CD8-positive, alpha-beta memory T cell (primary cell): ENCODE measurements at regions not wholly inside any gene's neighbourhood (a gene's known extent, or its start where the extent isn't known, plus 50 kb on each side); places are given as distances from the start of the nearest gene placed in this dataset.

Experiments used
- CTCF ChIA-PET: fragments of 350-600 bp; sonication (Branson Sonifier 250); formaldehyde crosslinking; loops from one replicate; lab custom pipeline; 2021; ENCODE audit warnings: antibody characterized with exemption; lab: Charles Lee
- POLR2A ChIA-PET: fragments of 350-600 bp; sonication (Branson Sonifier 250); formaldehyde crosslinking; loops from one replicate; lab custom pipeline; 2021; ENCODE audit warnings: antibody characterized with exemption; lab: Charles Lee
- DNase-seq, 5 donors: peaks; one replicate each; pipeline versions ENCODE4 v3.0.0 to v3.0.0-alpha.2; 2020 to 2022; ENCODE audit warnings: mixed read lengths in 1 of 5
- H3K27ac ChIP-seq: one replicate; pipeline ENCODE4 v1.7.0; 2013; ENCODE audit warnings: low read depth, mild to moderate bottlenecking, low read length, moderate library complexity
- H3K27me3 ChIP-seq: 2 replicates; pipeline ENCODE4 v1.7.0; 2013; ENCODE audit warnings: low read length, mild to moderate bottlenecking; ENCODE audit not compliant: insufficient read depth, poor library complexity, severe bottlenecking
- H3K36me3 ChIP-seq: 2 replicates; pipeline ENCODE4 v1.7.0; 2013; ENCODE audit warnings: mild to moderate bottlenecking, low read length, moderate library complexity; ENCODE audit not compliant: insufficient read depth
- H3K4me1 ChIP-seq: 2 replicates; pipeline ENCODE4 v1.7.0; 2013; ENCODE audit warnings: mild to moderate bottlenecking, low read length, moderate library complexity; ENCODE audit not compliant: insufficient read depth
- H3K4me3 ChIP-seq: 2 replicates; pipeline ENCODE4 v1.7.0; 2013; ENCODE audit warnings: mild to moderate bottlenecking, low read length
- H3K9me3 ChIP-seq: 2 replicates; pipeline ENCODE4 v1.7.0; 2013; ENCODE audit warnings: mild to moderate bottlenecking, low read length
- H3K27ac Mint-ChIP-seq, 8 donors: one replicate each; pipeline ENCODE4 v1.8.0; 2020 to 2021; ENCODE audit warnings: mixed read lengths in 8 of 8, mild to moderate bottlenecking in 6 of 8, inconsistent platforms in 3 of 8, moderate library complexity in 3 of 8
- H3K27me3 Mint-ChIP-seq, 2 donors: one replicate each; pipeline ENCODE4 v1.8.0; 2020 to 2021; ENCODE audit warnings: mixed read lengths in 2 of 2, mild to moderate bottlenecking in 1 of 2, moderate library complexity in 1 of 2
- H3K36me3 Mint-ChIP-seq, 3 donors: one replicate each; pipeline ENCODE4 v1.8.0; 2020 to 2021; ENCODE audit warnings: mixed read lengths in 3 of 3, inconsistent platforms in 1 of 3, mild to moderate bottlenecking in 1 of 3
- H3K4me1 Mint-ChIP-seq, 3 donors: one replicate each; pipeline ENCODE4 v1.8.0; 2020 to 2021; ENCODE audit warnings: mixed read lengths in 3 of 3, inconsistent platforms in 1 of 3, mild to moderate bottlenecking in 1 of 3
- H3K4me3 Mint-ChIP-seq, 7 donors: one replicate each; pipeline ENCODE4 v1.8.0; 2020 to 2021; ENCODE audit warnings: mixed read lengths in 7 of 7, mild to moderate bottlenecking in 6 of 7, moderate library complexity in 4 of 7, inconsistent platforms in 2 of 7
- H3K9me3 Mint-ChIP-seq, 5 donors: one replicate each; pipeline ENCODE4 v1.8.0; 2020 to 2022; ENCODE audit warnings: mixed read lengths in 5 of 5, mild to moderate bottlenecking in 3 of 5, moderate library complexity in 2 of 5, inconsistent platforms in 1 of 5

DNA sequence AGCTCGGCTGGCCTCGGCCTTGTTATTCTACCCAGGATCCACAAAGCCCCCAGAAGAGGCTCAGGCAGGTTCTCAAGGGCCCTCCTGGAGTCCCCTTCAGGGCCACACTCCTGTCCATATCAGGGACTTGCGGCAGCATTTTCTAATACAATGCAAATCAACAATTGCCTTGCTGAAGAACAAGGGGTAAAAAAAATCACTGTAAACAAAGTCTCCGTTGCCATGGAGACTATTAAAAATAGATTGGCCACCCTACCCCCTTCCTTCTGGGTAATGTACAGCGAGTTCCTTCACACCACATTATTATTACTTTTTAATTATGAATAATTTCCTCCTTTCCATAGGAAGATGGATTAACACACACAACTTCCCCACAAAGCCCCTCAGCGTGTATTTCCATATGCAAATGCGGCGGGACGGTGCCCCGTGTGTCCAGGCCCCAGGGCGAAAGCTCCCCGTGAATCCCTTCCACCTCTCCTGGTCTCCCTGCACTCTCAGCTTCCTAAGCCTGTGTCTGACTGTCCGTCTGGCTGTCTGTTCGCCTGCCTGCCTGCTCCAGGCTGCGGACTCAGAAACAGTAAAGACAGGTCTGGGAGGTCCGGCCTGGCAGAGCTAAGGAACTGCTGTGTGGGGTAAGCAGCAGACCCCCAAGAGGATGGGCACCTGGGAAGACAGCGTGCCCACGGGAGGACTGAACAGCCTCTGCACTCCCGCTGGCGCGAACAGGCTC, 196.6 kb downstream of the RBFOX3 start:
- Histone ChIP-seq H3K4me3 (no peak overlapping the region), H3K27ac (no peak overlapping the region), H3K27me3 (no peaks in the 10 kb centered on the region), H3K4me1 (no peaks in the 10 kb centered on the region), H3K9me3 (no peaks in the 10 kb centered on the region), H3K36me3 (no peaks in the 10 kb centered on the region)
- Mint-ChIP-seq H3K4me3 (no peak overlapping the region), H3K9me3 (no peaks in the 10 kb centered on the region), H3K27me3 (peaks cover 10 to 31% of the 10 kb centered on the region in 2 donors), H3K36me3 (no peaks in the 10 kb centered on the region), H3K27ac (no peak overlapping the region), H3K4me1 (no peaks in the 10 kb centered on the region)
- ChIA-PET CTCF (no interaction called here), POLR2A (interaction anchor here (0.5 kb wide), 1 partner anchor 239 kb away, joined by 9 read pairs; no protein-coding TSS in a partner anchor)
- no peak for DNase-seq

DNA sequence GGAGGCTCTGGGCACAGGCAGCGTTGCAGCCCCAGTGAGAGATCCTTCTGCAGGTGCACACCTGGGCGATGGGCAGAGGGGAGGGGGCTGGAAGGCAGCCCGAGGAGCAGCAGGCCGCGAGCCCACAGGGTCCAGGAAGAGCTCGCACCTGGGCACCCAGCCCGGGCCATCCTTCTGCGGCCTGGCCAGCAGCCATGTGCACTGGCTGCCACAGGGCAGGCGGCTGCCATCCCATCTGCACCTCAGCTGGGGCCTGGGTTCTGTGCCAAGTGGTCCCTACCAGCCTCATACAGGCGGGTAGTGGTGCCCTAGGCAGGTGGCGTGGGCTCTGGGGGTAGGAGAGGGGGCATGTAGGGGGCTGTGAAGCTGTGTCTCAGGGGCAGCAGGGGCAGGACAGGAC, 197.2 kb downstream of the RBFOX3 start:
- H3K36me3 Mint-ChIP-seq: no peaks in the 10 kb centered on the region
- no peak for DNase-seq
- no peaks in the 10 kb centered on the region for H3K36me3 ChIP-seq
- no peaks in the 10 kb centered on the region for H3K27me3 ChIP-seq
- H3K4me1 ChIP-seq: no peaks in the 10 kb centered on the region
- POLR2A ChIA-PET: interaction anchor here (0.5 kb wide), 1 partner anchor 240 kb away, joined by 9 read pairs; no protein-coding TSS in a partner anchor
- H3K27ac ChIP-seq: no peak overlapping the region
- H3K9me3 ChIP-seq: no peaks in the 10 kb centered on the region
- H3K9me3 Mint-ChIP-seq: no peaks in the 10 kb centered on the region
- peaks cover 13 to 36% of the 10 kb centered on the region in 2 donors for H3K27me3 Mint-ChIP-seq
- H3K4me3 ChIP-seq: no peak overlapping the region
- no peak overlapping the region for H3K27ac Mint-ChIP-seq
- CTCF ChIA-PET: no interaction called here
- H3K4me3 Mint-ChIP-seq: no peak overlapping the region
- H3K4me1 Mint-ChIP-seq: no peaks in the 10 kb centered on the region

DNA sequence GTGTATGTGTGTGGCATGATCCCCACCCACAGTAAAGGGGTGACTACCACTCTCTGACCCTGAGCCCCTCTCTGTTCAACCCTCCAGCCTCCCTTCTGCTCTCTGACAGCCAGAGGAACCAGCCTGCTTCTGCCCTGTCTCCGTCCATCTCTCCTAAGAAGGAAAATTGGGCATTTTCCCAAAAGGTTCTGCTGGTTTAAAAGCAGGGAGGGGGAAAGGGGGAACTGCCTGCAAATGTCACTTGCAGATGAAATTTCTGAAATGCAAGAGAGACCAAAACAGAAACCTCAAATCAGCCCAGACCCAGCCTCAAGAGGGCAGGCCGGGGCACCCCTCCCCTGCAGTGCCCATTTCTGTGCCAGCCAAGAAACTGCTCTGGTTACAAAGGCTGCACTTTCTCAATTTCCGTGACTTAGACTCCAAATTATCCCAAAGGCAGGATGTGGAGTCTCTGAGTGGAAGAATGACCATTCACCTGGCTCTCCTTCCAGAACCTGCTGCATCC, 197.9 kb downstream of the RBFOX3 start:
- Mint-ChIP-seq H3K4me1 (no peaks in the 10 kb centered on the region), H3K36me3 (no peaks in the 10 kb centered on the region), H3K27me3 (peaks cover 12 to 34% of the 10 kb centered on the region in 2 donors), H3K27ac (no peak overlapping the region), H3K9me3 (peaks cover 0 to 1% (median 0%) of the 10 kb centered on the region in 5 donors), H3K4me3 (no peak overlapping the region)
- Histone ChIP-seq H3K4me3 (no peak overlapping the region), H3K4me1 (no peaks in the 10 kb centered on the region), H3K27me3 (no peaks in the 10 kb centered on the region), H3K36me3 (no peaks in the 10 kb centered on the region), H3K27ac (no peak overlapping the region), H3K9me3 (no peaks in the 10 kb centered on the region)
- no peak for DNase-seq
- POLR2A ChIA-PET: no interaction called here
- CTCF ChIA-PET: no interaction called here

DNA sequence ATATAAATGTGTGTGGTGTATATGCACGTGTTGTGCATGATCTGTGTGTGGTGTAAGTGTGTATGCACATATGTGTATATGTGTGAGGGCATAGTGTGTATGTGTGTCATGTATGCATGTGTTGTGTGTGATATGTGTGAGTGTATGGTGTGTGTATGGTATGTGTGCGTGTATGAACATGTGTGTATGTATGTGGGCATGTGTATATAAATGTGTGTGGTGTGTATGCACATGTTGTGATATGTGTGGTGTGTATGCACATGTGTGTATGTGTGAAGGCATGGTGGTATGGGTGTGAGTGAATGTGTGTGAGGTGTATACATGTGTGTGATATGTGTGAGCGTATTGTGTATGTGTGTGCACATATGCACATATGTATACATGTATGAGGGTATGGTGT, 198.7 kb downstream of the RBFOX3 start:
- no peak overlapping the region for H3K4me3 Mint-ChIP-seq

DNA sequence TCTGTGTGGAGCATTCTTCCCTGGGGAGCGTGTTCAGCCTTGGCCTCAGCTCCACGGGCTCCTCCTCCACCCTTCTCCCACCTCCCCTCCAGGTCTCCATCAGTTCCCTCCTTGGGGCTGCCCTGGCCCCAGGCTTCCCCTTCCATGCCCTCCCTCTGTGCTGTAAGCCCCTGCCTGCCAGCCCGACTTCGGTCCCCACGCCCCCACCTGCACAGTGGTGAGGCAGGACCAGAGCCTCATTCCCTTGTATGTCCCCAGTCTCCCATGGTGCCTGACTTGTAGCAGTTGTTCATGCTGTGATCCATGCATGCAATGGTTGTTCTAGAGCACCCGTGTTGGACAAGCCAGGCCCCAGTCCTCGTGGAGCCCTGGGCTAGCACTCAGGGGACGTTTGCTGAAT, 199.4 kb downstream of the RBFOX3 start:
- no peaks in the 10 kb centered on the region for H3K4me1 ChIP-seq
- H3K27ac Mint-ChIP-seq: no peak overlapping the region
- no peak overlapping the region for H3K4me3 ChIP-seq
- H3K27ac ChIP-seq: no peak overlapping the region
- no peaks in the 10 kb centered on the region for H3K27me3 ChIP-seq
- H3K36me3 ChIP-seq: no peaks in the 10 kb centered on the region
- H3K4me3 Mint-ChIP-seq: no peak overlapping the region
- H3K9me3 ChIP-seq: no peaks in the 10 kb centered on the region
- ChIA-PET CTCF (interaction anchor here (1.0 kb wide), 1 partner anchor 10 kb away, joined by 3 read pairs; no protein-coding TSS in a partner anchor), POLR2A (no interaction called here)
- H3K36me3 Mint-ChIP-seq: no peaks in the 10 kb centered on the region
- H3K27me3 Mint-ChIP-seq: peaks cover 20 to 37% of the 10 kb centered on the region in 2 donors
- DNase-seq: no peak
- H3K9me3 Mint-ChIP-seq: peaks cover 0 to 2% (median 0%) of the 10 kb centered on the region in 5 donors
- H3K4me1 Mint-ChIP-seq: no peaks in the 10 kb centered on the region

More for the DNA sequence above, 198.7 kb downstream of the RBFOX3 start:
- H3K36me3 Mint-ChIP-seq: no peaks in the 10 kb centered on the region
- H3K9me3 Mint-ChIP-seq: peaks cover 0 to 2% (median 0%) of the 10 kb centered on the region in 5 donors
- H3K4me3 ChIP-seq: no peak overlapping the region
- H3K9me3 ChIP-seq: no peaks in the 10 kb centered on the region
- POLR2A ChIA-PET: no interaction called here
- H3K4me1 Mint-ChIP-seq: no peaks in the 10 kb centered on the region
- H3K4me1 ChIP-seq: no peaks in the 10 kb centered on the region
- no peaks in the 10 kb centered on the region for H3K27me3 ChIP-seq
- DNase-seq: no peak
- no peaks in the 10 kb centered on the region for H3K36me3 ChIP-seq
- CTCF ChIA-PET: no interaction called here
- H3K27ac Mint-ChIP-seq: no peak overlapping the region
- no peak overlapping the region for H3K27ac ChIP-seq
- peaks cover 15 to 34% of the 10 kb centered on the region in 2 donors for H3K27me3 Mint-ChIP-seq

DNA sequence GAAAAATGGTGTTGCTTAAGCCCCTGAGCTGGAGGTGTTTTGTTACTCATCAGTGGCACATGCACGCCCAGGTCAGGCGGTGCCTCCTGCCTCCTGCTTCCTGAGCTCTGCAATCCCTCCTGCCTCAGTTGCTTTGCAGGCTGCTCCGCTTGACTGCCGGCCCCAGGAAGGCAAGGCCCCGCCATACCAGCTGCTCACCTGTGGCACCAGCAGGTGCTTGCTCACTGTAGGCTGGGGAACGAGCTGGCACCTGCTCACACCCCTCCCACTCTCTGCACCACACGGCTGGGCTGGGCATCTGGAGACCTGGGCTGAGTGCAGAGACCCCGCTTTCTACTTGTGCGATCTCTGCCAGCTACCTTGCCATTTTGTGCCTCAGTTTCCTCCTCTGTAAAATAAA, 200.2 kb downstream of the RBFOX3 start:
- Mint-ChIP-seq H3K36me3 (no peaks in the 10 kb centered on the region), H3K27me3 (peaks cover 26 to 41% of the 10 kb centered on the region in 2 donors), H3K4me3 (no peak overlapping the region), H3K9me3 (peaks cover 0 to 2% (median 0%) of the 10 kb centered on the region in 5 donors), H3K27ac (no peak overlapping the region), H3K4me1 (no peaks in the 10 kb centered on the region)
- Histone ChIP-seq H3K4me3 (no peak overlapping the region), H3K36me3 (no peaks in the 10 kb centered on the region), H3K4me1 (no peaks in the 10 kb centered on the region), H3K27me3 (no peaks in the 10 kb centered on the region), H3K9me3 (no peaks in the 10 kb centered on the region), H3K27ac (no peak overlapping the region)
- no peak for DNase-seq
- POLR2A ChIA-PET: no interaction called here
- CTCF ChIA-PET: interaction anchor here (1.0 kb wide), 1 partner anchor 10 kb away, joined by 3 read pairs; no protein-coding TSS in a partner anchor

DNA sequence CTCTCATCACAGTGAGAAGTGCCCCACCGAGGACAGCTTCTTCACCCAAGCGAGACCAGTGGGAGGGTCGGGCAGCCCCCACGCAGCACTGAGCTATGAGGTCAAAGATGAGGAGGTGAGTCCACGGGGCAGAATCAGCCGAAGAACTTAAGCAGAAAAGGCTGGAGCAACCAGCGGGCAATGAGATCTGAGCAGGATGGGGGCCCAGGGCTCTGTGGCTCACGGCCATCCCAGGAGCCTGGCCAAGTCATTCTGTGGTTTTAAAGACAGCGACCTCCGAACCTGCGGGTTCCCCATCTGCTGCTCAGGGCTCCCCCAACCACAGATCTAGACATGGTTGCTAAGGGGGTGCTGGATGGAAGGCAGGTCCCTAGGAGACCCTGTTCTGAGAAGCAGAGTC, 202.6 kb downstream of the RBFOX3 start:
- H3K27ac Mint-ChIP-seq: no peak overlapping the region
- DNase-seq: no peak
- Histone ChIP-seq H3K9me3 (no peaks in the 10 kb centered on the region), H3K27ac (no peak overlapping the region), H3K4me3 (no peak overlapping the region), H3K4me1 (no peaks in the 10 kb centered on the region), H3K27me3 (no peaks in the 10 kb centered on the region), H3K36me3 (no peaks in the 10 kb centered on the region)
- ChIA-PET CTCF (interaction anchor here (1.5 kb wide), 1 partner anchor 16 kb away, joined by 4 read pairs; no protein-coding TSS in a partner anchor), POLR2A (no interaction called here)
- H3K9me3 Mint-ChIP-seq: peaks cover 0 to 2% (median 0%) of the 10 kb centered on the region in 5 donors
- peaks cover 30 to 47% of the 10 kb centered on the region in 2 donors for H3K27me3 Mint-ChIP-seq
- H3K4me1 Mint-ChIP-seq: no peaks in the 10 kb centered on the region
- no peak overlapping the region for H3K4me3 Mint-ChIP-seq
- H3K36me3 Mint-ChIP-seq: no peaks in the 10 kb centered on the region

DNA sequence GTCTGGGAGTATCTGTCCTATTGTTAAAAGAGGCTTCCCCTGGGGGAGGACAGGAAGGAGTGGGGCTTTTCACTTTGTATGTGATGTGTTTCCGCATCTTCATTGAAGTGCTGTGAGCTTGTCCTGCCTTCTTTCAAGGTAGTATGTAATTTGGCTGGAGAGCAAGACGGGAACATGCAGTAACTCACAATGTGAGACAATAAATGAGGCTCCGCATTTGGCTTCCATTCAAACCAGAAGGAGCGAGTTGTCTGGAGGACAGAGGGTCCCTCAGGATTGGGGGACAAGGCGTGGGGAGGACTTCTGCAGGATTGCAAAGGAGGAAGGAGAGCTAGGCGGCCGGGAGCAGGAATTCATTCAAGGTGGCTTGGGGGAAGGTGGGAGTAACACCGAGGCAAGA, 203.5 kb downstream of the RBFOX3 start:
- Mint-ChIP-seq H3K27ac (peak overlapping the region in 1 of 8 donors; percentile 32), H3K4me3 (no peak overlapping the region), H3K36me3 (no peaks in the 10 kb centered on the region), H3K9me3 (peaks cover 0 to 2% (median 0%) of the 10 kb centered on the region in 5 donors), H3K27me3 (peaks cover 30 to 47% of the 10 kb centered on the region in 2 donors), H3K4me1 (no peaks in the 10 kb centered on the region)
- POLR2A ChIA-PET: no interaction called here
- Histone ChIP-seq H3K9me3 (no peaks in the 10 kb centered on the region), H3K27ac (no peak overlapping the region), H3K36me3 (no peaks in the 10 kb centered on the region), H3K4me1 (no peaks in the 10 kb centered on the region), H3K27me3 (no peaks in the 10 kb centered on the region), H3K4me3 (no peak overlapping the region)
- CTCF ChIA-PET: interaction anchor here (1.5 kb wide), 1 partner anchor 16 kb away, joined by 4 read pairs; no protein-coding TSS in a partner anchor
- no peak for DNase-seq
